Gastrocnemius medialis (tissue), 4 donors: ENCODE measurements at regions not wholly inside any gene's neighbourhood (a gene's known extent, or its start where the extent isn't known, plus 50 kb on each side); places are given as distances from the start of the nearest gene placed in this dataset.

ENCODE experiments used
- CTCF ChIP-seq, 5 experiments: fragments of 450-650 bp in 3 of 5; fragments of 200-600 bp in 2 of 5; sonication (generic) in 2 of 5; IDR thresholded peaks in 4 of 5; conservative IDR thresholded peaks in 1 of 5; 1 replicate in 4 of 5; 2 replicates in 1 of 5; pipeline ENCODE4 v1.5.1; 2016 to 2019; ENCODE audit warnings: antibody characterized with exemption in 5 of 5, mild to moderate bottlenecking in 3 of 5, moderate library complexity in 3 of 5
- POLR2A ChIP-seq, 2 donors: fragments of 450-650 bp; IDR thresholded peaks; one replicate each; pipeline ENCODE4 v1.6.1; 2017; ENCODE audit warnings: antibody characterized with exemption in 2 of 2, mild to moderate bottlenecking in 2 of 2, moderate library complexity in 2 of 2

GRCh38 chr13:19117913-19118739 lies 63.5 kb downstream of the TUBA3C start:
- no peak for TF ChIP-seq CTCF (IDR thresholded peaks at IDR 0.05 in 4 of 5, conservative IDR thresholded peaks at IDR 0.05 in 1 of 5)
- TF ChIP-seq POLR2A (IDR thresholded peaks at IDR 0.05), result no peak
